Naive thymus-derived CD8-positive, alpha-beta T cell (primary cell): ENCODE measurements at regions not wholly inside any gene's neighbourhood (a gene's known extent, or its start where the extent isn't known, plus 50 kb on each side); places are given as distances from the start of the nearest gene placed in this dataset.
A peak's percentile ranks its signal among the peaks of the same experiment; 100 is the strongest.
"Not testable (repeated sequence)": the region's sequence is repeated elsewhere in the genome, so short reads cannot be mapped to it uniquely, and the experiment has no call there.

Experiments
- ATAC-seq, 2 donors: fragments of 150-1000 bp; cut with Tn5 transposase in 1 of 2; sonication (Bioruptor Pico), chemical (Tn5 transposase) in 1 of 2; 1 replicate in 1 of 2; 2 replicates in 1 of 2; pipeline ENCODE4 v1.10.0; 2021; ENCODE audit warnings: mild to moderate bottlenecking in 2 of 2, moderate library complexity in 2 of 2
- POLR2A ChIA-PET: fragments of 350-600 bp; sonication (Branson Sonifier 250); formaldehyde crosslinking; loops from one replicate; lab custom pipeline; 2021; ENCODE audit warnings: antibody characterized with exemption; lab: Charles Lee
- DNase-seq, 10 donors: peaks; one replicate each; pipeline versions ENCODE4 v3.0.0 to v3.0.0-alpha.2; 2020 to 2022
- H3K27ac Mint-ChIP-seq, 10 donors: one replicate each; pipeline ENCODE4 v1.8.0; 2020 to 2022; ENCODE audit warnings: mild to moderate bottlenecking in 10 of 10, mixed read lengths in 10 of 10, moderate library complexity in 4 of 10, inconsistent platforms in 1 of 10
- H3K27me3 Mint-ChIP-seq, 5 donors: one replicate each; pipeline ENCODE4 v1.8.0; 2021 to 2022; ENCODE audit warnings: mixed read lengths in 5 of 5
- H3K36me3 Mint-ChIP-seq, 3 donors: one replicate each; pipeline ENCODE4 v1.8.0; 2020 to 2022; ENCODE audit warnings: mixed read lengths in 3 of 3, mild to moderate bottlenecking in 2 of 3, inconsistent platforms in 1 of 3
- H3K4me1 Mint-ChIP-seq, 4 donors: one replicate each; pipeline ENCODE4 v1.8.0; 2021 to 2022; ENCODE audit warnings: mixed read lengths in 4 of 4
- H3K4me3 Mint-ChIP-seq, 10 donors: one replicate each; pipeline ENCODE4 v1.8.0; 2020 to 2022; ENCODE audit warnings: mild to moderate bottlenecking in 10 of 10, mixed read lengths in 10 of 10, moderate library complexity in 6 of 10, inconsistent platforms in 1 of 10
- H3K9me3 Mint-ChIP-seq, 9 donors: one replicate each; pipeline ENCODE4 v1.8.0; 2020 to 2022; ENCODE audit warnings: mixed read lengths in 9 of 9, mild to moderate bottlenecking in 3 of 9, inconsistent platforms in 1 of 9, moderate library complexity in 1 of 9

- POLR2A ChIA-PET = no interaction called here
- DNase-seq = no peak
- Mint-ChIP-seq H3K36me3 (peaks cover 0 to 9% (median 0%) of the 10 kb centered on the region in 3 donors), H3K4me3 (no peak overlapping the region), H3K27me3 (no peaks in the 10 kb centered on the region), H3K9me3 (peaks cover 0 to 9% (median 0%) of the 10 kb centered on the region in 9 donors), H3K4me1 (peaks cover 0 to 8% (median 6%) of the 10 kb centered on the region in 4 donors), H3K27ac (no peak overlapping the region)
- no peak for ATAC-seq
Measured at GRCh38 chr3:106528932-106529331, 660.1 kb upstream of the CBLB start.

- Mint-ChIP-seq H3K9me3 (peaks cover 0 to 10% (median 2%) of the 10 kb centered on the region in 9 donors), H3K27me3 (no peaks in the 10 kb centered on the region), H3K36me3 (peaks cover 0 to 11% (median 0%) of the 10 kb centered on the region in 3 donors), H3K27ac (no peak overlapping the region), H3K4me1 (peaks cover 1 to 12% (median 9%) of the 10 kb centered on the region in 4 donors), H3K4me3 (no peak overlapping the region)
- DNase-seq (no peak), ATAC-seq (no peak)
- POLR2A ChIA-PET = no interaction called here
Measured at GRCh38 chr3:106529738-106530137, 660.9 kb upstream of the CBLB start.

- Mint-ChIP-seq H3K9me3 (peaks cover 0 to 11% (median 3%) of the 10 kb centered on the region in 9 donors), H3K4me3 (no peak overlapping the region), H3K4me1 (peaks cover 3 to 13% (median 9%) of the 10 kb centered on the region in 4 donors), H3K27ac (no peak overlapping the region), H3K27me3 (no peaks in the 10 kb centered on the region), H3K36me3 (peaks cover 0 to 14% (median 0%) of the 10 kb centered on the region in 3 donors)
- POLR2A ChIA-PET = no interaction called here
- ATAC-seq (no peak), DNase-seq (no peak)
Measured at GRCh38 chr3:106530367-106530766, 661.6 kb upstream of the CBLB start.

- peaks cover 4 to 25% (median 12%) of the 10 kb centered on the region in 9 donors for H3K9me3 Mint-ChIP-seq
- H3K27me3 Mint-ChIP-seq, H3K27ac Mint-ChIP-seq, DNase-seq, POLR2A ChIA-PET, ATAC-seq, H3K4me3 Mint-ChIP-seq: not testable (repeated sequence)
- peaks cover 3 to 13% (median 9%) of the 10 kb centered on the region in 4 donors for H3K4me1 Mint-ChIP-seq
- peaks cover 0 to 17% (median 10%) of the 10 kb centered on the region in 3 donors for H3K36me3 Mint-ChIP-seq
Measured at GRCh38 chr3:106531771-106532329, 663.0 kb upstream of the CBLB start.

GRCh38 chr3:106533093-106533787, 664.4 kb upstream of the CBLB start:
- POLR2A ChIA-PET = no interaction called here
- Mint-ChIP-seq H3K4me1 (peaks cover 3 to 13% (median 9%) of the 10 kb centered on the region in 4 donors), H3K27me3 (no peaks in the 10 kb centered on the region), H3K27ac (no peak overlapping the region), H3K36me3 (peaks cover 0 to 20% (median 15%) of the 10 kb centered on the region in 3 donors), H3K4me3 (no peak overlapping the region), H3K9me3 (peaks cover 2 to 32% (median 19%) of the 10 kb centered on the region in 9 donors)
- ATAC-seq (no peak), DNase-seq (no peak)

GRCh38 chr3:106533788-106534160, 665.0 kb upstream of the CBLB start:
- Mint-ChIP-seq H3K36me3 (peaks cover 0 to 20% (median 15%) of the 10 kb centered on the region in 3 donors), H3K27ac (peak overlapping the region in 1 of 10 donors; percentile 1), H3K4me1 (peaks cover 3 to 13% (median 9%) of the 10 kb centered on the region in 4 donors), H3K27me3 (no peaks in the 10 kb centered on the region), H3K9me3 (peaks cover 3 to 35% (median 19%) of the 10 kb centered on the region in 9 donors), H3K4me3 (no peak overlapping the region)
- ATAC-seq (no peak), DNase-seq (no peak)
- POLR2A ChIA-PET = no interaction called here

- Mint-ChIP-seq H3K9me3 (peaks cover 3 to 35% (median 19%) of the 10 kb centered on the region in 9 donors), H3K4me1 (peaks cover 3 to 13% (median 9%) of the 10 kb centered on the region in 4 donors), H3K4me3 (no peak overlapping the region), H3K36me3 (peaks cover 0 to 20% (median 15%) of the 10 kb centered on the region in 3 donors), H3K27ac (no peak overlapping the region), H3K27me3 (no peaks in the 10 kb centered on the region)
- POLR2A ChIA-PET = no interaction called here
- peak; percentile 84 to 86 for ATAC-seq
- peak in 4 of 10 donors; percentile 2 to 63 (median 16) for DNase-seq
Measured at GRCh38 chr3:106534206-106534605, 665.4 kb upstream of the CBLB start.

- ATAC-seq (no peak), DNase-seq (no peak)
- peaks cover 6 to 32% (median 20%) of the 10 kb centered on the region in 9 donors for H3K9me3 Mint-ChIP-seq
- no peak overlapping the region for H3K27ac Mint-ChIP-seq
- H3K27me3 Mint-ChIP-seq = no peaks in the 10 kb centered on the region
- H3K4me3 Mint-ChIP-seq = no peak overlapping the region
- H3K4me1 Mint-ChIP-seq = no peaks in the 10 kb centered on the region
- H3K36me3 Mint-ChIP-seq = peaks cover 0 to 15% (median 12%) of the 10 kb centered on the region in 3 donors
- POLR2A ChIA-PET = no interaction called here
Measured at GRCh38 chr3:106540743-106541142, 671.9 kb upstream of the CBLB start.

GRCh38 chr3:106542101-106542769, 673.4 kb upstream of the CBLB start:
- H3K27ac Mint-ChIP-seq = no peak overlapping the region
- DNase-seq (no peak), ATAC-seq (no peak)
- no peaks in the 10 kb centered on the region for H3K4me1 Mint-ChIP-seq
- peaks cover 0 to 28% (median 10%) of the 10 kb centered on the region in 9 donors for H3K9me3 Mint-ChIP-seq
- H3K27me3 Mint-ChIP-seq = no peaks in the 10 kb centered on the region
- no peak overlapping the region for H3K4me3 Mint-ChIP-seq
- peaks cover 0 to 7% (median 6%) of the 10 kb centered on the region in 3 donors for H3K36me3 Mint-ChIP-seq
- POLR2A ChIA-PET = no interaction called here

- ATAC-seq (no peak), DNase-seq (no peak)
- H3K4me3 Mint-ChIP-seq = no peak overlapping the region
- H3K9me3 Mint-ChIP-seq = peaks cover 0 to 12% (median 2%) of the 10 kb centered on the region in 9 donors
- peak overlapping the region in 1 of 10 donors; percentile 19 for H3K27ac Mint-ChIP-seq
- no peaks in the 10 kb centered on the region for H3K27me3 Mint-ChIP-seq
- peaks cover 0 to 5% (median 5%) of the 10 kb centered on the region in 3 donors for H3K36me3 Mint-ChIP-seq
- POLR2A ChIA-PET = no interaction called here
- H3K4me1 Mint-ChIP-seq = no peaks in the 10 kb centered on the region
Measured at GRCh38 chr3:106552351-106553043, 683.7 kb upstream of the CBLB start.

- Mint-ChIP-seq H3K9me3 (no peaks in the 10 kb centered on the region), H3K27me3 (no peaks in the 10 kb centered on the region), H3K36me3 (no peaks in the 10 kb centered on the region), H3K27ac (no peak overlapping the region), H3K4me1 (no peaks in the 10 kb centered on the region), H3K4me3 (no peak overlapping the region)
- POLR2A ChIA-PET = no interaction called here
- ATAC-seq = no peak
- DNase-seq = no peak
Measured at GRCh38 chr3:106560451-106560966, 691.7 kb upstream of the CBLB start.

GRCh38 chr3:106566277-106566676, 697.5 kb upstream of the CBLB start:
- Mint-ChIP-seq H3K36me3 (no peaks in the 10 kb centered on the region), H3K4me3 (no peak overlapping the region), H3K9me3 (no peaks in the 10 kb centered on the region), H3K4me1 (no peaks in the 10 kb centered on the region), H3K27ac (peak overlapping the region in 1 of 10 donors; percentile 8), H3K27me3 (no peaks in the 10 kb centered on the region)
- DNase-seq (no peak), ATAC-seq (no peak)
- POLR2A ChIA-PET = no interaction called here
